ENCODE measurements at regions not wholly inside any gene's neighbourhood (a gene's known extent, or its start where the extent isn't known, plus 50 kb on each side); places are given as distances from the start of the nearest gene placed in this dataset.

- DNase-seq: no peak
These were observed 412.2 kb upstream of the FAT1 start for GRCh38 chr4:187135878-187136277.

DNA sequence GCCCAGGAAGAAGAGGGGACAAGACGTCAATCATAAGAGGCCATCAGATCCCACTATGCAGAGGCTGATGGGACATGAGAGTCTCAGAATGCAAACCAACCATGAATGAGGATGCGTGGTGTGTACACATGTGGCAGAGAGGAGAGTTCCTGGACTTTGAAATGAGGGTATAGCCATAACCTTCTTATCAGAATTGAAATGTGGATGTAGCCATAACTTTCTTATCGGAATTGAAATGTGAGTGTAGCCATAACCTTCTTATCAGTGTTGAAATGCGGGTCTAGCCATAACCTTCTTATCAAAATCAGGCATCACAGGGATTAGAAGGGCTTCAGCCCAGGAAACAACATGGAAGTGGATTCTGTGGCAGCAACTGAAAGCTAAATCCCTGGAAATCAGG is 415.5 kb upstream of the FAT1 start:
- no peak for DNase-seq

DNA sequence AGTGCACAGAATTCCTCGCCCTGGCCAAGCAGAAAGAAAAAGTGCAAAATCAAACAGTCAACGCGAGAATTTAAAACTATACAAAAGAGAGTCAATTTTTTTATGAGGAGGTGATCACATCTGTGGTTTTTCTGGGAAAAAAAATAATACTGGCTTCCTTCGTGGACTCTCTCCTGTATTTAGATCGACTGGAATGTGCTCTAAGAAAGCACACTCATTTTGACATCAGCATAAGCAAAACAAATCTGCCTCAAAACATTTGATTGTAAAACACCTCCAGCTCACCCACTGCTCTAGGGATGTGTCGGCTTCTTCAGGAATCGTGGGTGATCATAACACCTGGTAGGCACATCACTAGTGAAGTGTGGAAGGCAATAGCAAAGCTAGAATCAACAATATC is 417.4 kb upstream of the FAT1 start:
- DNase-seq: no peak

- no peak for DNase-seq
These were observed 425.7 kb upstream of the FAT1 start for GRCh38 chr4:187149229-187149945.

DNA sequence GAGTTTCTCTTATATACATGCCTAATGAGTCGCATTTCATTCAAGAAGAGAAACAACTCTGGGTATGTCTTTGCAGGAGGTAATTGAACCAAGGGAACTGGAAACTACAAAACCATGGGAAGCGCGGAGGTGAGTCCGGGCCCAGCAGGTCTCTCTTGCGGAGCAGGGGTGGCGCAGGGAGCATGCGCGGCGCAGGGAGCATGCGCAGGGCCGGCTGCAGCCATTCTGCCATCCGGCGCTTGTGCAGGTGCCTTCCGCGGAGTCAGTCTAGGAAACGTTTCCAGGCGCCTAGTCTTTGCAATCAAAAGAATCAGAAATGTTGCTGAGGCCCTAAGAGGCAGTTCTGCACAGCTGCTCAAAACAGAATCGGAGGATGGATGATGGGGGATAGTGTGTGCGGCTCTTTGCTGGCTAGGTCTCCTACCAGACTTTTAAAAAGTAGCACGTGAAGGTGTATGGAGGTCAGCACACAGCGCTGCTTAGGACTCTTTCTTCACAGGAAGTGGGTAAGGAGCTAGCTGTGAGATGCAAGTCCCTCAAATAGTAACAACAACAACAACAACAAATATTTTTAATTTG is 433.8 kb upstream of the FAT1 start:
- DNase-seq: no peak

GRCh38 chr4:187158003-187158402 is 434.3 kb upstream of the FAT1 start:
- DNase-seq: no peak

DNA sequence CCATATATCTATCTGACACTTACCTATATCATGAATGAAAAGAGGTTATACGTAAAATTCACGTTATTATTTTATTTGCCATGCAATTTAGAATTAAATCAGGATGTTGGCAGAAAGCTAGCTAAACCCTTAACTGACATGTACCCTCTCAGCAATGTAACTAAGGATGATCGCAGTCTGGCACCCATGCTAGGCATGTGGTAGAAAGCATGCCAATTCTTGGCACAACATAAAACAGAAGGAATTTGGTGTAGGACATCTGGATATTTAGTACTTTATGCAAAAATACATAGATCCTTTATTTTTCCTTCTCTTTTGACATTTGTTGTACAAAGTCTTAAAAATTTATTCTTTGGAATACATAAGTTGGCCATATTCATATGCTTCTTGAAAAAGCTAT is 436.8 kb upstream of the FAT1 start:
- no peak for DNase-seq

DNA sequence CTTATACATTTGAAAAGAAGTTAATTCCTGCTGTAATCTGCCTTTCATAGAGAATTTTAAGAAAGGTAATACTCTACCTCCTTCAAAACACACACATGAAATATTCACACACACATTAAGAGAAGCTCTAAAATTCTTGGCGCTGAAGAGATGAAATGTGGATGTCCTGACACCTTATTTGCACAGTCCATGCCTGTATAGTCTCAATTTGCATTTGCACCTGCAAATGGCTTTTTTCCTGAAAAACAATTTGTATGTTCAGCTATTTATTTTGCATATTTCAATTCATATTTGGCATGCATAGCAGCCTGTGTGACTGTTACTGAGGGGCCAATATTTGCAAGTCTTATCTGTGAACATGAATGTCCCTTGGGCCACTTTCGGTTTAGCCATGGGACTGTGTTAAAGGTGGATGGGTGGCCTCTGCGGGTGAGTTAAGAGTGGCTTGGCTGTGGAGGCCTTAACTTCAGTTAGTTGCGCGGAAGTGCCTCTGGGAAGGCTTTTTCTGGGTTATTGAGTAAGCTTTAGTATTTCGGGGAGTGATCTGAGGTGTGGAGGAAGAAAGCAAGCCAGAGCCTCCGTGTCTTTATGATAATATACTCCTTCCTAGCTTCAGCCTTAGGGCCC is 443.3 kb upstream of the FAT1 start:
- no peak for DNase-seq

GRCh38 chr4:187171706-187172339 is 448.2 kb upstream of the FAT1 start:
- DNase-seq: no peak

DNA sequence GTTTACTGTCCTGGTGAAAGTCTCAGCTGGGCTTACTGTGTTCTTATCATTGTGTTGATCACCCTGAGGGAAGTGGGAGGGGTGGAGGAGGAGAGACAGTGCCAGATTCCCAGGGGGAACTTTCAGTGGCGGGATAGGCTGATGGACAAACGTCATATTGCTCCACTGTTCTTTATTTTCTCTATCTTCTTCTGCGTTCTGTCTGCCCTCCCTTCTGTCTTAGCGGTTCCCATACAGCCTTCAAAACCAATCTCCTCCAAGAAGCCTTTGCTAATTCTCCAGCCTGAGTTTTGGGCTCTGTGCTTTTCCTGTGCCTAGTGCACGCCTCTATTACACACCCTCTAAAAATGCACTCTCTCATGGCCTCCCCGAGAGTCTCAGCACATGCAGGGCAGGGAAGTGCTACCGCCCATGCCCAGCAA is 448.7 kb upstream of the FAT1 start:
- no peak for DNase-seq

- no peak for DNase-seq
These were observed 451.1 kb upstream of the FAT1 start for GRCh38 chr4:187174749-187175148.

DNA sequence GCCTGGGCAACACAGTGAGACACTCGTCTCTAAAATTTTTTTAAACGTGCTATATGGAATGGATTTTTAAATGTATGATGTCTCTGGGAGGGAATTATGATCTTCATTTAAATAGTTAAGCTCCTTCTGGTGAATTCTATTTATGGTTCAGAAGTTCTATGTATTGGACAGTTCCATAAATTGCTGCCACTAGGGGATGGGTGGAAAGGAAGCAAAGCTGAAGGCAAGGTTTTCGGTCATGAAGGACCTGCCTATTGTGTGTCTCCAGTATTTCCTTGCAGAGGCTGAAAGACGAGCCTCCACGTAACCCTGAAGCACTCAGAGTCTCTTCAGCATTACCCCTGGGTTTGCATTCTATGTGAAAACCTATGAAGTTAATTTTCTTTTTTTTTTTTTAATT is 451.5 kb upstream of the FAT1 start:
- DNase-seq: no peak

DNA sequence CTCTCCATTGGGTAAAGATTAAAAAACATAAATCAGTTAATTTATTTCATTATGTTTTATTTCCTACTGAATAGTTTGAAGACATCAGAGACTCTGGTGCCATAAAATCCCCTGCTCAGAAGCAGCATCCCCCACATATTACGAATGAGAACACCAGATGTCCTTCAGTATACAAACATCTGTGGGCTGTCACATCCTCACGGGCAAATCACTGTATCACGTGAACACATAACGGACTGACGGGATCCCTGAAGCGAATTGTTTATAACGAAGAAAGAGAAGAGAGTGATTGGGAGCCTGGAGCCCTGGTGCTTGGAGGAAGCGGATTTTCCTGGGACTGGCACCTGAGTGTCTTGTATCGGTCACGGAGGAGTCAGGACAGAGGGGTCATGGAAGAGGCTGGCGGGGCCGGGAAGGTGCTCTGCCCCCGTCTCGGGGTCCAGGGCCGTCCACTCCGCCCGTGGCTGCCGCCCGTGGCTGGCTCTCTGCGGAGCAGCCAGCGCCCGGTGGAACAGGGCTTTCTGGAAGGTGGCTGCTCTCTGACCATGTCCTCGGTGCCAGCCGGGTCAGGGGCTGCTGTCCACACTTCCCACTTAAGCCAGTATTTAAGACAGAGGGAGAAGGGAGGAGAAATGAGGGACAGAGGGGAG is 452.7 kb upstream of the FAT1 start:
- no peak for DNase-seq

DNA sequence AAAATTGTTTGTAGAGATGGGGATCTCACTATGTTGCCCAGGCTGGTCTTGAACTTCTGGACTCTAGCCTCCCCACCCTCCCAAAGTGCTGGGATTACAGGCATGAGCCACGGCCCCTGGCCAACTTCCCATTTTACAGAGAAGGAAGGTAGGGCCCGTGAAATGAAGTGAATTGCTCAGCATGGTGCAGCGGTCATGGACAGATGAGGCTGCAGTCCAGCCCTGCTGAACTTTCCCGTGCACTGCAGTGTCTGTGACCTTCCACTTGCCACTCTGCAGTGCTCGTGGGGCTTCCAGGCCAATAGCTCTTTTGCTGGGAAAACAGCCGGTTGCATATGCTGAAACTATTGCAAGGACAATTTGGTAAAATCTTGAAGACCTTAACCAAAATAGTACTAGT is 454.4 kb upstream of the FAT1 start:
- no peak for DNase-seq

GRCh38 chr4:187178587-187178986 is 454.9 kb upstream of the FAT1 start:
- no peak for DNase-seq

DNA sequence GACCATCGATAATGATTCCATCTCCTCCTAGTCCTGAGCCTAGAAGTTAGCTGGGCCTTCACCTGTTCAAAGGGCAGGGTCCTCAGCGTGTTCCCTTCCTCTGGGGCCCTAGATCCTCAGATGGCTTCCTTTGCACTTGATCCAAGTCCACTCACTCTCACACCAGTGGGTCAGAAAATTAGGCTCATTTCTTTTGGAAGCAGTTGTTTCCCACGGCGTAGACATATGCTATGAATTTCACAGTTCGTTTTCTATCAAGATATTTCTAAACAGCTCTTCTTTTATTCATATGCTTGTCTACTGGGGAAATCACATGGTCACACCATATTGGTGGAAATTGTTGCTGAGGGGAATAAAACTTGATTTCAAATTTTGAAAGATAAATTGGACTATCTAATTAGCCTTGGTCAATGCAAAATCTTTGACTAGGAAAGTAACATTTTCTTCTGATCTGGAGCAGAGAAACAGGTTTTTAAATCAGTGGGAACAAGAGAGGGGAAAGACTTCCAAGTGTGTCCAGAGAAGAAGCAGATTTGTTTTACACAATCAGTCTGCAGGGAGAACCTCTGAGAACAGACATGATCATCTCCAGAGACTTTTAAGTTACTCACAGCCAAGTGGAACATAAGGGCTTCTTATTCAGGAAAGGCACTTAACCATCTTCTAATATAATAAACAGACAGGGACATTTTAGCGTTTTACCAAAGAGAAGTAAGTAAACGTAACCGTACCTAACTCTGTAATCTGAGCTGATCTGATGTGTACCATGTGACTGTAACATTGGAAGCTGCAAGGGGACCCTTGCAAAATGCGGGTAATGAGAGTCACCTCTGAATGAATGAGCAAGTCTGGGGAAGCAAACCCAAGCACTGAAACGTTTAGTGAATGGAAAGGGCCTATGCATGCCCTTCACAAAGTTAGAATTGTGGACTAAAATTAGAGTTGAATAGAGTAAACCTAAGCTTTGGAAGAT is 455.7 kb upstream of the FAT1 start:
- DNase-seq: no peak

- DNase-seq: no peak
These were observed 457.4 kb upstream of the FAT1 start for GRCh38 chr4:187181054-187181453.

DNA sequence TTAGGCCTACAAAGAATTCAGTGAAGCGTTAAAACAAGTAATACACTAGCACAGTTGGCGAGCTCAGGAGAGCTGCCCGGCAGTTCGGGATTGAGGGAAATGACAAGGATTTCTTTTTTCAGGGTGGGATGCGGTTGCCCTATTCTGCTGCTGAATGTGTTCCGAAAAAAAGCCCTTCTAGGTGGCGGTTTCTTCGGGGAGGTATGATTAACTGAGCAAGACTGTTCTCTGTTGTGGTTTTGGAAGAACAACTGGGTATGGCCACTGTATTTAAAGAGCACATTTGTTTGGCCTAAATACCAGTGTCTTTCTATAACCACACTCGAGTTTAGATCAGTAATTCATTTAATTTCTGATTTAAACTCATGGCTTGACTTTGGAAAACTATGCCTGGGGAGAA is 459.7 kb upstream of the FAT1 start:
- DNase-seq: no peak

- DNase-seq: no peak
These were observed 460.2 kb upstream of the FAT1 start for GRCh38 chr4:187183826-187184225.

- no peak for DNase-seq
These were observed 460.9 kb upstream of the FAT1 start for GRCh38 chr4:187184508-187184907.

DNA sequence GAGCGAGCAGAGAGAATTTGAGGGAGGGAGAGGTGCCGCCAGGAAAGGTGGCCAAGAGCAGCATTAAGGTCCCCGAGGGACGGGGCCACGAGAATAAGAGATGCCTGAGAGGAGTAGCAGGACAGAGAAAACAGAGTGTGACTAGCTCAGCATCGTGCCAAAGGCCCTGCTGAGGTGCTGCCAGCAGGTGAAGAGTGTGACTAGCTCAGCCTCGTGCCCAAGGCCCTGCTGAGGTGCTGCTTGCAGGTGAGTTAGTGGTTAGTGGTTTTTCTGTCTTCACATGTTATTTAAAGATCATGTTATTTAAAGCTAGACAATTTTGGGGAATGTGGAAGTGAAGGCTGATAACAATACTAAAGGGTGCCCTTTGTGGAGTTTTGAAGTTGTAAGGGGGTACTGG is 464.5 kb upstream of the FAT1 start:
- no peak for DNase-seq

DNA sequence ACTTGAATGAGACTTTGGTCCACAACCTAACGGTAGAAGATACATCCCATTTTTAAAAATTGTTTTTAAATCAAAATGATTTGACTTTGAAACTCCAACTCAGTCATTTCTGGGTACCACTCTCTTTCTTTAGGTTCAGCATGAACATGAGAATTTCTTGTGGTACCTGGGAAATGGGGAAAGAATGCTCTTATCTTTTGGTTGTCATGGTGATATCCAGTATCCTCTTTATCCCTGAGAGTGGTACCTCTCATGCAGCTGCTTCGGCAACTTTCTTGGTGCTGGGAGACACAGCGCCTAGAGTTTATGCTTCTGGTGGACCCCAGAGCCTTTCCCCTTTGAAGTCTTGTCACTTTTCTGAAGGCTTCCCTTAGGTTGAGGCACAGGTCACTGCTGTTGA is 465.1 kb upstream of the FAT1 start:
- no peak for DNase-seq
